HG03571 (cell line): ENCODE measurements at regions not wholly inside any gene's neighbourhood (a gene's known extent, or its start where the extent isn't known, plus 50 kb on each side); places are given as distances from the start of the nearest gene placed in this dataset.
"Not testable (repeated sequence)": the region's sequence is repeated elsewhere in the genome, so short reads cannot be mapped to it uniquely, and the experiment has no call there.

ENCODE experiments used
- ATAC-seq: cut with Tn5 transposase; IDR thresholded peaks from one replicate; pipeline ENCODE4 v1.9.1; 2021; ENCODE audit not compliant: unreplicated experiment

GRCh38 chr1:220412382-220412781 is 115.6 kb upstream of the MARK1 start:
- ATAC-seq, result not testable (repeated sequence)

GRCh38 chr1:220410611-220411010 is 117.3 kb upstream of the MARK1 start:
- ATAC-seq, result no peak

GRCh38 chr1:220409771-220410595 is 118.0 kb upstream of the MARK1 start:
- ATAC-seq, result no peak

- no peak for ATAC-seq
Measured at GRCh38 chr1:220407191-220407590, 120.7 kb upstream of the MARK1 start.

GRCh38 chr1:220398238-220398637 is 126.0 kb upstream of the RAB3GAP2 start:
- no peak for ATAC-seq

- no peak for ATAC-seq
Measured at GRCh38 chr1:220391491-220391890, 119.2 kb upstream of the RAB3GAP2 start.

GRCh38 chr1:220389634-220390033 is 117.4 kb upstream of the RAB3GAP2 start:
- no peak for ATAC-seq

- ATAC-seq, result no peak
Measured at GRCh38 chr1:220386494-220387195, 114.4 kb upstream of the RAB3GAP2 start.

- ATAC-seq, result no peak
Measured at GRCh38 chr1:220385158-220385557, 112.9 kb upstream of the RAB3GAP2 start.

- no peak for ATAC-seq
Measured at GRCh38 chr1:220382994-220383393, 110.7 kb upstream of the RAB3GAP2 start.

GRCh38 chr1:220380885-220381284 is 108.6 kb upstream of the RAB3GAP2 start:
- ATAC-seq, result no peak

- no peak for ATAC-seq
Measured at GRCh38 chr1:220378571-220379302, 106.5 kb upstream of the RAB3GAP2 start.

GRCh38 chr1:220375715-220376114 is 103.5 kb upstream of the RAB3GAP2 start:
- no peak for ATAC-seq

- ATAC-seq, result no peak
Measured at GRCh38 chr1:220374449-220374848, 102.2 kb upstream of the RAB3GAP2 start.

GRCh38 chr1:220372451-220372850 is 100.2 kb upstream of the RAB3GAP2 start:
- ATAC-seq, result no peak

- ATAC-seq, result no peak
Measured at GRCh38 chr1:220371324-220371723, 99.1 kb upstream of the RAB3GAP2 start.

- ATAC-seq, result no peak
Measured at GRCh38 chr1:220370041-220370700, 97.9 kb upstream of the RAB3GAP2 start.

- ATAC-seq, result no peak
Measured at GRCh38 chr1:220369511-220369910, 97.3 kb upstream of the RAB3GAP2 start.

GRCh38 chr1:220368352-220369265 is 96.4 kb upstream of the RAB3GAP2 start:
- ATAC-seq, result no peak

GRCh38 chr1:220367833-220368232 is 95.6 kb upstream of the RAB3GAP2 start:
- no peak for ATAC-seq
